ENCODE measurements at regions not wholly inside any gene's neighbourhood (a gene's known extent, or its start where the extent isn't known, plus 50 kb on each side); places are given as distances from the start of the nearest gene placed in this dataset.

- H3K18ac ChIP-seq (ENCODE audit: insufficient read length, low read depth, low read length): no peak overlapping the region
- H3K27ac ChIP-seq (ENCODE audit: insufficient read length, low read depth, low read length): no peak overlapping the region
- H3K9me3 Mint-ChIP-seq: peaks cover 74 to 85% of the 10 kb centered on the region in 2 experiments
- no peak overlapping the region for H3K14ac ChIP-seq (ENCODE audit: insufficient read depth, low read length)
- H3K4ac ChIP-seq (ENCODE audit: low read depth, low read length): no peak overlapping the region
- no peak overlapping the region for H4K91ac ChIP-seq (ENCODE audit: insufficient read length, low read depth, low read length)
- H2BK5ac ChIP-seq (ENCODE audit: insufficient read length, low read length): no peak overlapping the region
- no peaks in the 10 kb centered on the region for H3K79me2 ChIP-seq (ENCODE audit: insufficient read depth, low read length)
- no peak overlapping the region for H2BK15ac ChIP-seq (ENCODE audit: low read depth, low read length)
- H4K5ac ChIP-seq (ENCODE audit: insufficient read length, low read depth, low read length): no peak overlapping the region
- H3K4me1 Mint-ChIP-seq: peaks cover 11 to 18% of the 10 kb centered on the region in 2 experiments
- no CpG with 5 or more reads among the region's 5 CpGs for WGBS (ENCODE audit: extremely low coverage, insufficient read length, low lambda C conversion rate)
- no peak overlapping the region for H2BK120ac ChIP-seq (ENCODE audit: low read depth, low read length, poor library complexity, severe bottlenecking)
- H2BK12ac ChIP-seq (ENCODE audit: insufficient read length, low read depth, low read length): no peak overlapping the region
- no peak overlapping the region for H2AK5ac ChIP-seq (ENCODE audit: insufficient read length, low read length)
- H2AFZ ChIP-seq (ENCODE audit: low read length): no peak overlapping the region
- H3T11ph ChIP-seq (ENCODE audit: low read length): no peak overlapping the region
- H3K56ac ChIP-seq (ENCODE audit: insufficient read length, low read depth, low read length): no peak overlapping the region
- H4K20me1 ChIP-seq (ENCODE audit: control insufficient read depth, insufficient read depth, insufficient read length): no peaks in the 10 kb centered on the region
- H3K4me3 Mint-ChIP-seq: no peak overlapping the region; a peak in 1 of 5 replicates
- no peak for DNase-seq
- H3K4me1 ChIP-seq (ENCODE audit: insufficient read depth, low read length): no peaks in the 10 kb centered on the region
- no peak overlapping the region for H2BK20ac ChIP-seq (ENCODE audit: low read depth, low read length, poor library complexity, severe bottlenecking)
- no peaks in the 10 kb centered on the region for H3K23me2 ChIP-seq (ENCODE audit: insufficient read length, low read depth, low read length, poor library complexity, severe bottlenecking)
- no peaks in the 10 kb centered on the region; the same call in 1 of the 2 replicates for H3K27me3 ChIP-seq (ENCODE audit: insufficient read depth, low read length)
- no peaks in the 10 kb centered on the region; a peak in 1 of 7 replicates for H3K36me3 Mint-ChIP-seq (ENCODE audit: insufficient read depth in 1 of 3, low read depth in 3 of 3)
- no peak for TF ChIP-seq CTCF (conservative IDR thresholded peaks at IDR 0.05)
- H4K8ac ChIP-seq (replicated peaks; ENCODE audit: insufficient read length, low read depth, low read length): no peak overlapping the region
- H3K27me3 Mint-ChIP-seq (ENCODE audit: low read depth): peaks cover 94% of the 10 kb centered on the region
- no peaks in the 10 kb centered on the region for H3K79me1 ChIP-seq (ENCODE audit: insufficient read depth, low read depth, low read length, poor library complexity, severe bottlenecking)
- H3K9ac ChIP-seq (ENCODE audit: extremely low read depth, insufficient read length, low read length): no peak overlapping the region
- H3K23ac ChIP-seq (ENCODE audit: insufficient read length, low read depth, low read length): no peak overlapping the region
- no peak overlapping the region for H3K4me2 ChIP-seq (ENCODE audit: insufficient read depth, insufficient read length, low read length)
- no peak overlapping the region for H3K27ac Mint-ChIP-seq
- H3K9me3 ChIP-seq (ENCODE audit: control insufficient read depth, low read depth, low read length): no peaks in the 10 kb centered on the region
Observed at GRCh38 chrX:69388526-69388925, 115.6 kb upstream of the NALF2 start.
